ENCODE measurements at regions not wholly inside any gene's neighbourhood (a gene's known extent, or its start where the extent isn't known, plus 50 kb on each side); places are given as distances from the start of the nearest gene placed in this dataset.

DNA sequence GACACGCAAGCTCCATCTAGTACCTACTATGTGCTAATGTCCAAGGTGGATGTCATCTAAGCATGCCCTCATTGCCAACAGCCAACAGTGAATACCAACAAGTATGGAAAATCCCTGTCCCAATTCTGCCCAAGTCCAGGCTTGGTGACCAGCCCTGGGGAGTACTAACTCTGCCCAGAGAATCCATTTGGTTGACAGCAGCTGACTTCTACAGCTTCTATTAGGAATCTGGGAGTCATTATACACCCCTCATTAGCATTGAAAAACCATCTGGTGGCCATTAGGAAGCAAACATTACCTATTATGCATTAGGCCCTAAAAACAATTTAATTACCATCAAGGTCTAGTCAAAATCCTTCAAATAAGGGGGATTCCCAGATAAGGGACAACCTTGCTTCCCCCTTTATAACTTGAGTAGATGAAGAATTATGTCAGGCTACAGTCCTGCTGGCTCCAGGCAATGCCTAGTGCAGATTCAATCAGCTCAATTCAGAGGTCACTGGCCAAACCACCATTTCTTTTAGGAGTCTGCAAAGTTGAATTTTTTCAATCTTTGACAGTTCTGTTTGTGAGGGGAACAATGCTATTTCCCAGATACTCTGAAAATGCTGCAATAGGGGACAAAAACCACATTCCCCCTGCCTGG, 228.0 kb upstream of the LDB2 start:
- Histone ChIP-seq H4K20me1 (ENCODE audit: insufficient read depth) (no peaks in the 10 kb centered on the region), H3K9me2 (ENCODE audit: insufficient read depth) (no peaks in the 10 kb centered on the region), H3K36me3 (ENCODE audit: low read depth) (no peaks in the 10 kb centered on the region), H3K4me3 (no peak overlapping the region), H3K4me2 (no peak overlapping the region), H3K4me1 (replicated peaks; ENCODE audit: insufficient read depth) (no peaks in the 10 kb centered on the region), H3K9me3 (ENCODE audit: insufficient read depth, low read depth) (no peaks in the 10 kb centered on the region), H3F3A (ENCODE audit: insufficient read depth, low read depth) (no peaks in the 10 kb centered on the region), H2AFZ (no peak overlapping the region), H3K27me3 (ENCODE audit: insufficient read depth, low read depth) (no peaks in the 10 kb centered on the region), H3K27ac (no peak overlapping the region), H3K79me2 (ENCODE audit: low read depth) (no peaks in the 10 kb centered on the region)
- POLR2A ChIA-PET (ENCODE audit: unreplicated experiment): no interaction called here
- no peak for TF ChIP-seq EZH2 (IDR thresholded peaks at IDR 0.05; ENCODE audit: low read depth)
- TF ChIP-seq, protein P1, sequence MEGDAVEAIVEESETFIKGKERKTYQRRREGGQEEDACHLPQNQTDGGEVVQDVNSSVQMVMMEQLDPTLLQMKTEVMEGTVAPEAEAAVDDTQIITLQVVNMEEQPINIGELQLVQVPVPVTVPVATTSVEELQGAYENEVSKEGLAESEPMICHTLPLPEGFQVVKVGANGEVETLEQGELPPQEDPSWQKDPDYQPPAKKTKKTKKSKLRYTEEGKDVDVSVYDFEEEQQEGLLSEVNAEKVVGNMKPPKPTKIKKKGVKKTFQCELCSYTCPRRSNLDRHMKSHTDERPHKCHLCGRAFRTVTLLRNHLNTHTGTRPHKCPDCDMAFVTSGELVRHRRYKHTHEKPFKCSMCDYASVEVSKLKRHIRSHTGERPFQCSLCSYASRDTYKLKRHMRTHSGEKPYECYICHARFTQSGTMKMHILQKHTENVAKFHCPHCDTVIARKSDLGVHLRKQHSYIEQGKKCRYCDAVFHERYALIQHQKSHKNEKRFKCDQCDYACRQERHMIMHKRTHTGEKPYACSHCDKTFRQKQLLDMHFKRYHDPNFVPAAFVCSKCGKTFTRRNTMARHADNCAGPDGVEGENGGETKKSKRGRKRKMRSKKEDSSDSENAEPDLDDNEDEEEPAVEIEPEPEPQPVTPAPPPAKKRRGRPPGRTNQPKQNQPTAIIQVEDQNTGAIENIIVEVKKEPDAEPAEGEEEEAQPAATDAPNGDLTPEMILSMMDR (conservative IDR thresholded peaks at IDR 0.05): no peak
- CTCF ChIA-PET: no interaction called here
- no peak for DNase-seq
- intact Hi-C loops (cut with micrococcal nuclease; ENCODE audit: unreplicated experiment): no loop called here
- BruUV-seq (replicated peaks): no TSS peak

- no peak for TF ChIP-seq EZH2 (IDR thresholded peaks at IDR 0.05; ENCODE audit: low read depth)
- TF ChIP-seq, protein P1 (conservative IDR thresholded peaks at IDR 0.05): no peak; the same call in 1 of the 2 replicates
- no peak overlapping the region for H3K4me2 ChIP-seq
- CTCF ChIA-PET: no interaction called here
- POLR2A ChIA-PET (ENCODE audit: unreplicated experiment): no interaction called here
- H3K36me3 ChIP-seq (ENCODE audit: low read depth): no peaks in the 10 kb centered on the region
- H3F3A ChIP-seq (ENCODE audit: insufficient read depth, low read depth): no peaks in the 10 kb centered on the region
- no peaks in the 10 kb centered on the region for H3K27me3 ChIP-seq (ENCODE audit: insufficient read depth, low read depth)
- H3K4me1 ChIP-seq (replicated peaks; ENCODE audit: insufficient read depth): no peaks in the 10 kb centered on the region
- intact Hi-C loops (cut with micrococcal nuclease; ENCODE audit: unreplicated experiment): no loop called here
- no peak overlapping the region for H3K27ac ChIP-seq
- no peak for DNase-seq
- no TSS peak for BruUV-seq (replicated peaks)
- no peak overlapping the region for H2AFZ ChIP-seq
- no peaks in the 10 kb centered on the region for H4K20me1 ChIP-seq (ENCODE audit: insufficient read depth)
- H3K79me2 ChIP-seq (ENCODE audit: low read depth): no peaks in the 10 kb centered on the region
- no peak overlapping the region for H3K4me3 ChIP-seq
- H3K9me3 ChIP-seq (ENCODE audit: insufficient read depth, low read depth): no peaks in the 10 kb centered on the region
- H3K9me2 ChIP-seq (ENCODE audit: insufficient read depth): no peaks in the 10 kb centered on the region
These were observed 226.3 kb upstream of the LDB2 start for GRCh38 chr4:17124767-17125166.

- BruUV-seq (replicated peaks): no TSS peak
- intact Hi-C loops (cut with micrococcal nuclease; ENCODE audit: unreplicated experiment): no loop called here
These were observed 222.3 kb upstream of the LDB2 start for GRCh38 chr4:17120761-17121160.

More at GRCh38 chr4:17120761-17121160, 222.3 kb upstream of the LDB2 start:
- H3K4me2 ChIP-seq: no peak overlapping the region
- DNase-seq: no peak
- no peaks in the 10 kb centered on the region for H3K36me3 ChIP-seq (ENCODE audit: low read depth)
- POLR2A ChIA-PET (ENCODE audit: unreplicated experiment): no interaction called here
- TF ChIP-seq EZH2 (IDR thresholded peaks at IDR 0.05; ENCODE audit: low read depth): no peak
- TF ChIP-seq, protein P1 (conservative IDR thresholded peaks at IDR 0.05): no peak
- CTCF ChIA-PET: no interaction called here
- no peak overlapping the region for H3K4me3 ChIP-seq
- no peak overlapping the region for H3K27ac ChIP-seq
- no peaks in the 10 kb centered on the region for H3F3A ChIP-seq (ENCODE audit: insufficient read depth, low read depth)
- H2AFZ ChIP-seq: no peak overlapping the region
- H3K27me3 ChIP-seq (ENCODE audit: insufficient read depth, low read depth): no peaks in the 10 kb centered on the region
- H3K9me3 ChIP-seq (ENCODE audit: insufficient read depth, low read depth): no peaks in the 10 kb centered on the region
- no peaks in the 10 kb centered on the region for H3K4me1 ChIP-seq (replicated peaks; ENCODE audit: insufficient read depth)
- H4K20me1 ChIP-seq (ENCODE audit: insufficient read depth): no peaks in the 10 kb centered on the region
- H3K9me2 ChIP-seq (ENCODE audit: insufficient read depth): no peaks in the 10 kb centered on the region
- no peaks in the 10 kb centered on the region for H3K79me2 ChIP-seq (ENCODE audit: low read depth)
